Thyroid gland (tissue), 4 donors: ENCODE measurements at regions not wholly inside any gene's neighbourhood (a gene's known extent, or its start where the extent isn't known, plus 50 kb on each side); places are given as distances from the start of the nearest gene placed in this dataset.

Experiments used
- POLR2A ChIP-seq, 2 donors: fragments of 450-650 bp; IDR thresholded peaks; one replicate each; pipeline ENCODE4 v1.6.1; 2017; ENCODE audit warnings: antibody characterized with exemption in 2 of 2, mild to moderate bottlenecking in 2 of 2, moderate library complexity in 1 of 2
- TF ChIP-seq, protein P1 (sequence below), 6 experiments: fragments of 200-600 bp in 3 of 6; fragments of 450-650 bp in 3 of 6; sonication (generic) in 3 of 6; IDR thresholded peaks; one replicate each; pipeline ENCODE4 v1.5.1; 2016 to 2019; ENCODE audit warnings: antibody characterized with exemption in 6 of 6, mild to moderate bottlenecking in 2 of 6, inconsistent platforms in 1 of 6, moderate library complexity in 1 of 6

DNA sequence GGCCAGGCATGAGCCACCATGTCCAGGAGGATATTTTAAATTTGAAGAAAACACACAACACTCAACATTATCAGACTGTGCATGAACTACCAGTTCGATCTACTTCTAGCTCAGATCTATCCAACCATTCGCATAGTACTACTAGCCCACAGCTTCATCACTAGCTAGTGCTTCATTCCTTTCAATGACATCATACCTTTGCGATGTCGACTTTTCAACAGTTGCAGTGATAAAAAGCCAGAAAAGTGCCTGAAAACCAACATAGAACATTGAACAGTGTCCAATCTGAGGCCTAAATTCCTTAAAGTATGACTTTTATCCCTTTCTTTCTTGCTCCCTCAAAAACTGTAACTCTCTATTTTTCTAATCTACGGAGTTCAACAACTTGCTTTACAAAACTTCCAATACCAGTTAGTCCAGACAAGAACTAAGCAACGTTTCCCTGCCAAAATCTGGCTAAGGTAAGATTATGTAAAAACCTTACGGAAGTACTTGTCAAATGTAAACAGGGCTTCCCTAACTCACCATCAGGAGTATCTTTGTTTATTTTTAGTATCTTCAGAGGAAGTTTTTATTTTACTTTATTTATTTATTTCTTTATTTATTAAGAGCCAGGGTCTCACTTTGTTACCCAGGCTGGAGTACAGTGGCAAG lies 434.0 kb upstream of the JARID2 start:
- TF ChIP-seq, protein P1, sequence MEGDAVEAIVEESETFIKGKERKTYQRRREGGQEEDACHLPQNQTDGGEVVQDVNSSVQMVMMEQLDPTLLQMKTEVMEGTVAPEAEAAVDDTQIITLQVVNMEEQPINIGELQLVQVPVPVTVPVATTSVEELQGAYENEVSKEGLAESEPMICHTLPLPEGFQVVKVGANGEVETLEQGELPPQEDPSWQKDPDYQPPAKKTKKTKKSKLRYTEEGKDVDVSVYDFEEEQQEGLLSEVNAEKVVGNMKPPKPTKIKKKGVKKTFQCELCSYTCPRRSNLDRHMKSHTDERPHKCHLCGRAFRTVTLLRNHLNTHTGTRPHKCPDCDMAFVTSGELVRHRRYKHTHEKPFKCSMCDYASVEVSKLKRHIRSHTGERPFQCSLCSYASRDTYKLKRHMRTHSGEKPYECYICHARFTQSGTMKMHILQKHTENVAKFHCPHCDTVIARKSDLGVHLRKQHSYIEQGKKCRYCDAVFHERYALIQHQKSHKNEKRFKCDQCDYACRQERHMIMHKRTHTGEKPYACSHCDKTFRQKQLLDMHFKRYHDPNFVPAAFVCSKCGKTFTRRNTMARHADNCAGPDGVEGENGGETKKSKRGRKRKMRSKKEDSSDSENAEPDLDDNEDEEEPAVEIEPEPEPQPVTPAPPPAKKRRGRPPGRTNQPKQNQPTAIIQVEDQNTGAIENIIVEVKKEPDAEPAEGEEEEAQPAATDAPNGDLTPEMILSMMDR (IDR thresholded peaks at IDR 0.05), result no peak
- TF ChIP-seq POLR2A (IDR thresholded peaks at IDR 0.05), result no peak
